Pancreas (tissue), 10 donors: ENCODE measurements at regions not wholly inside any gene's neighbourhood (a gene's known extent, or its start where the extent isn't known, plus 50 kb on each side); places are given as distances from the start of the nearest gene placed in this dataset.

Experiments
- ATAC-seq, 4 donors: fragments of 200-7000 bp; cut with Tn5 transposase; one replicate each; pipeline versions ENCODE4 v1.8.0 to v1.9.1; 2020; ENCODE audit warnings: mild to moderate bottlenecking in 4 of 4, moderate library complexity in 4 of 4
- DNase-seq, 6 donors: peaks; one replicate each; pipeline ENCODE4 v3.0.0-alpha.2; 2020
- FAIRE-seq: peaks from 2 replicates; lab custom pipeline; 2012; peaks lifted over from hg19 to GRCh38; lab: Jason Lieb, UNC
- H3K27ac ChIP-seq, 4 donors: fragments of 200-600 bp; sonication (generic); 1 replicate in 3 of 4; 2 replicates in 1 of 4; pipeline versions ENCODE4 v1.5.0 to v1.8.0; 2020
- H3K27me3 ChIP-seq, 4 donors: fragments of 200-600 bp; one replicate each; pipeline ENCODE4 v1.8.0; 2021
- H3K36me3 ChIP-seq, 3 donors: fragments of 200-600 bp; sonication (generic) in 1 of 3; one replicate each; pipeline versions ENCODE4 v1.5.0 to v1.8.0; 2020 to 2021
- H3K4me1 ChIP-seq, 3 donors: fragments of 200-600 bp; one replicate each; pipeline ENCODE4 v1.8.0; 2021
- H3K4me3 ChIP-seq, 4 donors: fragments of 200-600 bp; sonication (generic) in 2 of 4; one replicate each; pipeline versions ENCODE4 v1.5.0 to v1.8.0; 2020 to 2021
- H3K9me3 ChIP-seq, 4 donors: fragments of 200-600 bp; one replicate each; pipeline ENCODE4 v1.8.0; 2021
- WGBS, 2 donors: extraction: QIAGEN DNeasy Blood & Tissue Kit; methylation state at CpG; one replicate each; pipeline ENCODE4 v1.1.7; 2013; 5-methylcytosine and 5-hydroxymethylcytosine counted together
- intact Hi-C, 3 donors: fragments of 100-400 bp; cut with DNase I; formaldehyde crosslinking; loops; one replicate each; pipeline versions ENCODE4 v1.11.1 to v1.14.2; 2022
- TF ChIP-seq, protein P1 (sequence below), 4 donors: fragments of 200-600 bp; sonication (generic) in 3 of 4; IDR thresholded peaks; one replicate each; pipeline versions ENCODE4 v1.5.0 to v1.8.0; 2021; ENCODE audit warnings: antibody characterized with exemption in 4 of 4
- donor health status: healthy with polysubstance abuse.
- donor health status: DM: no; HTN: no; CAD: no; lungs with moderate emphysema.
- donor health status: DM: no; HTN: no; CAD: no.
- donor health status: control.
- donor health status: control.
- donor health status: Bipolar disorder and iron deficiency.
- donor health status: DM: yes; HTN: yes; CAD: no.
- donor health status: DM: no; HTN: no; CAD: no.
- donor health status: DM: no; HTN: no; CAD: no.
- donor health status: DM: yes; HTN: yes; CAD: no.

DNA sequence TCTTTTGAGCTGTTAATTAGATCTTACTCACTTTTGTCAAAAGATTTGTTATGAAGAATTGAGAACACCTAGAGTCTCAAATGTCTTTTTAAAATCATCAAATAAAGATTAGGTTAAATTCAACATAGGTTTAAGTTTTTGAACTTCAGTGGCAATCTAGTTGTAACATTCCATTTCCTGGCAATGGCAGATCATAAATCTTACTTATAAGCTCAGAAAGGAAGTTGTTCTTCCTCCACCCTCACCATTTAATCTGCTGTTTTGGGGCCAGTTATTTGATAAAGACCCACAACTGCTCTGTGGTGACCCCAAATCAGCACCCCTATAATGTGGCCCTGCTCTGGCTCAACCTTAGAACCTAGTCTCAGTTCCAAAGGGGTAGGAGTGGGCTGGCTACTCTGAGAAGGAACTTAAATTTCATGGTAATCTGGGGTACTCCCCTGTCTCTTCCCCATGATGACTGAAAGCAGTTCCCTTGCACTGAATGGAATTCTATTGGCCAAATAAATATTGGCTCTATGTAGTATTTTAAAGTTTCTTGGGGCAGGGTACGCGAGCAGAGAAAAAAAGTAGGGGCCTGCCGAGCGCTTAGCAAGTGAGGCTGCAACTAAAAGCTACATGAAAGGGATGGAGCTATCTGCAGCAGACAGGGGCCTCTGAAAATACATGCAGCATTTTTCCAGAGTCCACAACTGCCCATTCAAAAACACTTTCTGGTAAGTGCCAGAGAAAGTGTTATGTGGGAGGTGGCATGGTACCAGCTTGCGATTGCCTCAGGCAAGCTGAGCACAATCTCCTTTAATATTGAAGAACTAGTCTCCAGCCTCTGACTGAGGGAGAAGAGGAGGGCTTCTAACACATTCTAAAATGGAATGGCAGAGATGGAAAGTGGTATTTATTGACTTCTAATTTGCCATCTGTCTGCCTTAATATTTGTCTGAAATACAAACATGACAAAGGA lies 103.6 kb upstream of the RASGRP1 start:
- FAIRE-seq (no peak), DNase-seq (no peak), ATAC-seq (no peak)
- no peak overlapping the region for H3K27ac ChIP-seq
- no peaks in the 10 kb centered on the region for H3K27me3 ChIP-seq
- intact Hi-C loops, result no loop called here
- TF ChIP-seq, protein P1, sequence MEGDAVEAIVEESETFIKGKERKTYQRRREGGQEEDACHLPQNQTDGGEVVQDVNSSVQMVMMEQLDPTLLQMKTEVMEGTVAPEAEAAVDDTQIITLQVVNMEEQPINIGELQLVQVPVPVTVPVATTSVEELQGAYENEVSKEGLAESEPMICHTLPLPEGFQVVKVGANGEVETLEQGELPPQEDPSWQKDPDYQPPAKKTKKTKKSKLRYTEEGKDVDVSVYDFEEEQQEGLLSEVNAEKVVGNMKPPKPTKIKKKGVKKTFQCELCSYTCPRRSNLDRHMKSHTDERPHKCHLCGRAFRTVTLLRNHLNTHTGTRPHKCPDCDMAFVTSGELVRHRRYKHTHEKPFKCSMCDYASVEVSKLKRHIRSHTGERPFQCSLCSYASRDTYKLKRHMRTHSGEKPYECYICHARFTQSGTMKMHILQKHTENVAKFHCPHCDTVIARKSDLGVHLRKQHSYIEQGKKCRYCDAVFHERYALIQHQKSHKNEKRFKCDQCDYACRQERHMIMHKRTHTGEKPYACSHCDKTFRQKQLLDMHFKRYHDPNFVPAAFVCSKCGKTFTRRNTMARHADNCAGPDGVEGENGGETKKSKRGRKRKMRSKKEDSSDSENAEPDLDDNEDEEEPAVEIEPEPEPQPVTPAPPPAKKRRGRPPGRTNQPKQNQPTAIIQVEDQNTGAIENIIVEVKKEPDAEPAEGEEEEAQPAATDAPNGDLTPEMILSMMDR (IDR thresholded peaks at IDR 0.05), result no peak
- H3K9me3 ChIP-seq, result no peaks in the 10 kb centered on the region
- H3K4me1 ChIP-seq, result no peaks in the 10 kb centered on the region
- WGBS, 2 donors, result 89 to 93% methylated on average over 5 of the region's 5 CpGs
- H3K4me3 ChIP-seq, result no peak overlapping the region
- H3K36me3 ChIP-seq, result no peaks in the 10 kb centered on the region

DNA sequence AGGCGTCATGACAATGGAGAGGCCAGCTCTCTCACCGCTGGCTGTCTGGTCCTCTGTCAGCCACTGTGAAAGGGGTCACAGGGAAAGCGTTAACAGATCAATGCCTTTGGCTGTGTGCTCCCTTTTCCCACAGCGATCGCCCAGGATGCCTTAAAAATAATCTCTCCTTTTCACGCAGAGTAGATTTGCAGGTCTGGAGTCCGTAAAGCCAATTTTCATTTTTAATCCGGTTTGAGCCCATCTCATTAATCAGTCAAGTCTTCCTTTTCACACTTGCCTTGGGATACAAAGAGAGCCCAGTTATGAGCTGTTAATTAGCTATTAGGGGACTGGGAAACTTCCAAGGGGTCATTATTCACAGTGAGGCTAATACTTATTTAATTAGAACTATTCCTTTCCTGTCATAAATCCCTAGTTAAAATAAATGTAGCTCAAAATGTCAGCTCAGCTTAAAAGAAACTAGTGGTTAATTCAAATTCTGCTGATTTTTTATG lies 104.3 kb upstream of the RASGRP1 start:
- 41 to 43% methylated on average over 8 of the region's 8 CpGs for WGBS, 2 donors
- H3K27me3 ChIP-seq, result no peaks in the 10 kb centered on the region
- TF ChIP-seq, protein P1 (IDR thresholded peaks at IDR 0.05), result no peak
- ATAC-seq, result no peak
- no peak for FAIRE-seq
- no peak overlapping the region for H3K4me3 ChIP-seq
- H3K36me3 ChIP-seq, result no peaks in the 10 kb centered on the region
- no peak for DNase-seq
- H3K4me1 ChIP-seq, result no peaks in the 10 kb centered on the region
- H3K27ac ChIP-seq, result no peak overlapping the region
- intact Hi-C loops, result no loop called here
- H3K9me3 ChIP-seq, result no peaks in the 10 kb centered on the region

DNA sequence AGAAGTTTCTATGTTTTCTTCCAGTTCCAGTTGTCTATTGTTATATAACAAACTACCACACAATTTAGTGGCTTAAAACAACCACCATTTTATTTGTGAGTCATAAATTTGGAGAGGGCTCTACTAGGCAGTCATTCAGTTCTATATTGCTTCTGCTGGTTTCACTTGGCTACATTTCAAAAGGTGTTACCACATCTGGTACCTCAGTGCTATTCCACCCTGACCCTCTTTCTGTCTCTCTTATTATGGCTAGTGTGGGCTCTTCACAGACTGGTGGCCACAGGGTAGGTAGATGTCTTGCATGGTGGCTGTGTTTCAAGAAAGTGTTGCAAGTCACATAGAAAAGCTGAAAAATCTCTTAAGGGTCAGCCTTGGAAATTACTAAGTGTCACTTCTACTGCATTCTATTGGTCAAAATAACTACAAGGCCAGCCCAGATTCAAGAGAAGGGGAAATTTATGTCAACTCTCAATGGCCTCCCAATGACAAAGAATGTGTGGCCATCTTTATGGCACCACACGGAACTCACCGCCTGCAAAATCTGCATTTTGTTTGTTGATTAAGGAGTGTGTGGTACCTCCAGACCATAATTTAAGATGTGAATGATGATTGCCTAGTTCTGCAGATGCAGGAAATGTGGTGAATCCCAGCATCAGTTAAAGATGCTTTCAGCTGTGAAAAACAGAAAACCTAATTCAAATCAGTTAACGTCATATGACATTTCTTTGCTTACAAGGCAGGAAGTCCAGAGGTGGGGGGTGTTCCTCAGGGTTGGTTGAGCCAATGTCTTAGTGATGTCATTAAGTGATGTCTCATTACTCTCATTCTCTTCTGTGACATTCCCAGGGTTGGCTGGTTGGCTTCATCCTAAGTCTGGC lies 105.8 kb upstream of the RASGRP1 start:
- TF ChIP-seq, protein P1 (IDR thresholded peaks at IDR 0.05), result no peak
- intact Hi-C loops, result no loop called here
- ATAC-seq, result peak in 1 of 4 donors; percentile 12

DNA sequence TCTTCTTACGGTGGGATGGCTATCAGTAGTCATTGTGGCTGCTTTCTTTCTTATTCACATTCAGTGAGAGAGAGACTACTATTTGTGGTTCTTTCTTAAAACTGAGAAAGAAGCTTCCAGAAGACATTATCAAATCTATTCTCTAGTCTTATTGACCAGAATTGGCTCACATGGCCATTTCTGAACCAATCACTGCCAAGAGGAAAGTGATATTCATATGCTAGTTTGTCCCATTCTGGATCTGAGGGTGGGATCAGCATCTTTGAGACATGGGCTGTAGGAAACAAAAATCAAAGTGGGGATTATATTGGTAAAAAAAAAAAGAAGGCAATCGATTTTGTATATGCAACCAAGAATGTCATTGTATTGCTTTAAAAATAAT lies 106.4 kb upstream of the RASGRP1 start:
- Histone ChIP-seq H3K27ac (no peak overlapping the region), H3K36me3 (no peaks in the 10 kb centered on the region), H3K4me1 (no peaks in the 10 kb centered on the region), H3K9me3 (no peaks in the 10 kb centered on the region), H3K27me3 (no peaks in the 10 kb centered on the region), H3K4me3 (no peak overlapping the region)
- FAIRE-seq (no peak), DNase-seq (no peak), ATAC-seq (no peak)
- intact Hi-C loops, result no loop called here
- TF ChIP-seq, protein P1 (IDR thresholded peaks at IDR 0.05), result no peak
- 73 to 85% methylated on average over 2 of the region's 2 CpGs for WGBS, 2 donors

More for the DNA sequence above, 105.8 kb upstream of the RASGRP1 start:
- 88 to 93% methylated on average over 3 of the region's 3 CpGs for WGBS, 2 donors
- Histone ChIP-seq H3K4me3 (no peak overlapping the region), H3K27me3 (no peaks in the 10 kb centered on the region), H3K9me3 (no peaks in the 10 kb centered on the region), H3K4me1 (no peaks in the 10 kb centered on the region), H3K36me3 (no peaks in the 10 kb centered on the region), H3K27ac (no peak overlapping the region)
- FAIRE-seq (no peak), DNase-seq (no peak)
